Activated CD4-positive, alpha-beta memory T cell treated with anti-CD3 and anti-CD28 coated beads for 36 hours (primary cell): ENCODE measurements at regions not wholly inside any gene's neighbourhood (a gene's known extent, or its start where the extent isn't known, plus 50 kb on each side); places are given as distances from the start of the nearest gene placed in this dataset.
"Not testable (repeated sequence)": the region's sequence is repeated elsewhere in the genome, so short reads cannot be mapped to it uniquely, and the experiment has no call there.

ENCODE experiments used
- CTCF ChIA-PET: fragments of 350-600 bp; sonication (Branson Sonifier 250); formaldehyde crosslinking; loops from one replicate; lab custom pipeline; 2021; ENCODE audit warnings: antibody characterized with exemption, inconsistent platforms; lab: Charles Lee
- POLR2A ChIA-PET: fragments of 350-600 bp; sonication (Branson Sonifier 250); formaldehyde crosslinking; loops from one replicate; lab custom pipeline; 2021; ENCODE audit warnings: antibody characterized with exemption; lab: Charles Lee
- DNase-seq: peaks from one replicate; pipeline ENCODE4 v3.0.0-alpha.2; 2020
- H3K27ac Mint-ChIP-seq: one replicate; pipeline ENCODE4 v1.8.0; 2021; ENCODE audit warnings: mixed read lengths
- H3K27me3 Mint-ChIP-seq: one replicate; pipeline ENCODE4 v1.8.0; 2021; ENCODE audit warnings: mixed read lengths
- H3K36me3 Mint-ChIP-seq: one replicate; pipeline ENCODE4 v1.8.0; 2021; ENCODE audit warnings: mixed read lengths
- H3K4me1 Mint-ChIP-seq: one replicate; pipeline ENCODE4 v1.8.0; 2021; ENCODE audit warnings: low read depth, mixed read lengths
- H3K4me3 Mint-ChIP-seq: one replicate; pipeline ENCODE4 v1.8.0; 2021; ENCODE audit warnings: mild to moderate bottlenecking, mixed read lengths
- H3K9me3 Mint-ChIP-seq: one replicate; pipeline ENCODE4 v1.8.0; 2021; ENCODE audit warnings: mixed read lengths
- intact Hi-C: fragments of 100-400 bp; cut with micrococcal nuclease; formaldehyde crosslinking; loops from one replicate; pipeline ENCODE4 v1.15.1; 2023

DNA sequence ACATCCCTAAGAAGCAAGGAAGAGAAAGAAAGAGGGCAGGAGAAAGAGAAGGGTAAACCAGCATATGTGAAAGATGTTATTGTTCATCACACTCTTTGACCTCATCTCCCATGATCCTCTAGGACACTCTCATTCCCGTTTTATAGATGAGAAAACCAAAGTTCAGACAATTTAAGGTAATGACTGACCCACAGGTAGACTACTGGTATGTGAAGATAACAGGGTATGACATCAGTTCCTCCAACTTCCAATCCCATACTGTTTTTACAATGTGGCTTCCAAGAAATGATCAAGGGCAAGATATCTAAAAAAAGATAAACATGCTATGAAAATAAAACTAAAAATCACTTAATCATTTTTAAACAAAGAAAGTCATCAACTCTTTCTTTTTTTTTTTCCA lies 95.2 kb upstream of the TNFSF4 start:
- Mint-ChIP-seq H3K27me3 (peaks cover 1% of the 10 kb centered on the region), H3K4me3 (no peak overlapping the region), H3K36me3 (no peaks in the 10 kb centered on the region), H3K4me1 (peaks cover 22% of the 10 kb centered on the region), H3K27ac (no peak overlapping the region), H3K9me3 (no peaks in the 10 kb centered on the region)
- DNase-seq: no peak
- ChIA-PET POLR2A (no interaction called here), CTCF (no interaction called here)
- intact Hi-C loops: no loop called here

GRCh38 chr1:173302890-173303829 lies 96.0 kb upstream of the TNFSF4 start:
- H3K4me3 Mint-ChIP-seq: no peak overlapping the region
- H3K36me3 Mint-ChIP-seq: peaks cover 2% of the 10 kb centered on the region
- intact Hi-C loops: no loop called here
- H3K4me1 Mint-ChIP-seq: peaks cover 14% of the 10 kb centered on the region
- POLR2A ChIA-PET: no interaction called here
- no peak for DNase-seq
- H3K27ac Mint-ChIP-seq: no peak overlapping the region
- peaks cover 1% of the 10 kb centered on the region for H3K27me3 Mint-ChIP-seq
- CTCF ChIA-PET: no interaction called here
- H3K9me3 Mint-ChIP-seq: peaks cover 2% of the 10 kb centered on the region

DNA sequence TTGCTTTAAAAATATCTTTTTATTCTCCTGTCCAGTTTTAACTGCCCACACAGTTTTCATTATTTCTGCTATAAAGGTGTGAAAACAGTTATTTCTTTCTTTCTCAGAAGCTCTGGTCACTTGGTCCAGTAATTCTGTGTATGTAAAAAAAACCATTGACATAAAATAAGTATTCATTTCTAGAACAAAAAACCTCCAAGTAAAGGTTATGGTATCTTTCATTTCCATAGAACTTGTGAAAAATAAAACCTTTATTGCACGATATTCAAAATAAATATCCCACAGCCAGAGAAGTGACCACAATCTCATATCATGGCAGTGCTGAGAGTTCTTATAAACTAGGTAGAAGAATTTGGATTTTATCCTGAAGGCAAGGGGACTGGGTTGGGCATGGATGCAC lies 96.9 kb upstream of the TNFSF4 start:
- intact Hi-C loops: no loop called here
- Mint-ChIP-seq H3K36me3 (peaks cover 3% of the 10 kb centered on the region), H3K9me3 (peaks cover 8% of the 10 kb centered on the region), H3K4me1 (peaks cover 9% of the 10 kb centered on the region), H3K4me3 (no peak overlapping the region), H3K27me3 (peaks cover 1% of the 10 kb centered on the region), H3K27ac (no peak overlapping the region)
- ChIA-PET CTCF (no interaction called here), POLR2A (no interaction called here)
- DNase-seq: no peak

- Mint-ChIP-seq H3K36me3 (peaks cover 3% of the 10 kb centered on the region), H3K9me3 (peaks cover 11% of the 10 kb centered on the region), H3K27ac (no peak overlapping the region), H3K27me3 (no peaks in the 10 kb centered on the region), H3K4me1 (peaks cover 5% of the 10 kb centered on the region), H3K4me3 (no peak overlapping the region)
- intact Hi-C loops: no loop called here
- POLR2A ChIA-PET: no interaction called here
- DNase-seq: no peak
- CTCF ChIA-PET: no interaction called here
Observed at GRCh38 chr1:173304529-173305227, 97.5 kb upstream of the TNFSF4 start.

- H3K9me3 Mint-ChIP-seq: peaks cover 25% of the 10 kb centered on the region
- CTCF ChIA-PET: no interaction called here
- H3K36me3 Mint-ChIP-seq: peaks cover 11% of the 10 kb centered on the region
- no peak overlapping the region for H3K27ac Mint-ChIP-seq
- intact Hi-C loops: no loop called here
- no peak for DNase-seq
- POLR2A ChIA-PET: no interaction called here
- H3K4me3 Mint-ChIP-seq: no peak overlapping the region
- no peaks in the 10 kb centered on the region for H3K4me1 Mint-ChIP-seq
- H3K27me3 Mint-ChIP-seq: no peaks in the 10 kb centered on the region
Observed at GRCh38 chr1:173307845-173308244, 100.7 kb upstream of the TNFSF4 start.

- peaks cover 8% of the 10 kb centered on the region for H3K36me3 Mint-ChIP-seq
- H3K27me3 Mint-ChIP-seq: no peaks in the 10 kb centered on the region
- POLR2A ChIA-PET: no interaction called here
- H3K4me1 Mint-ChIP-seq: peaks cover 4% of the 10 kb centered on the region
- H3K27ac Mint-ChIP-seq: no peak overlapping the region
- peaks cover 14% of the 10 kb centered on the region for H3K9me3 Mint-ChIP-seq
- intact Hi-C loops: no loop called here
- CTCF ChIA-PET: no interaction called here
- no peak overlapping the region for H3K4me3 Mint-ChIP-seq
- no peak for DNase-seq
Observed at GRCh38 chr1:173314656-173315055, 107.5 kb upstream of the TNFSF4 start.

- no peak overlapping the region for H3K4me3 Mint-ChIP-seq
- H3K27me3 Mint-ChIP-seq: no peaks in the 10 kb centered on the region
- no peak overlapping the region for H3K27ac Mint-ChIP-seq
- H3K4me1 Mint-ChIP-seq: peaks cover 4% of the 10 kb centered on the region
- POLR2A ChIA-PET: no interaction called here
- H3K9me3 Mint-ChIP-seq: peaks cover 9% of the 10 kb centered on the region
- CTCF ChIA-PET: no interaction called here
- peaks cover 6% of the 10 kb centered on the region for H3K36me3 Mint-ChIP-seq
- DNase-seq: no peak
- intact Hi-C loops: no loop called here
Observed at GRCh38 chr1:173315296-173315695, 108.2 kb upstream of the TNFSF4 start.

DNA sequence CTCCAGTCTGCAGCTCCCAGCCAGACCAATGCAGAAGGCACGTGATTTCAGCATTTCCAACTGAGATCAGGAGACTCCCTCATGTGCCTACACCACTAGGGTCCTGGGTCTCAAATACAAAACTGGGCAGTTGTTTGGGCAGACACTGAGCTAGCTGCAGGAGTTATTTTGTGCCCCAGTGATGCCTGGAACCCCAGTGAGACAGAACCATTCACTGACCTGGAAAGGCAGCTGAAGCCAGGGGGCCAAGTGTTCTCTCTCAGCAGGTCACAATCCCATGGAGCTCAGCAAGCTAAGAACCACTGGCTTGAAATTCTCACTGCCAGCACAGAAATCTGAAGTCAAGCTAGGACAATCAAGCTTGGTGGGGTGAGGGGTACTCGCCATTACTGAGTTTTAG lies 111.7 kb upstream of the TNFSF4 start:
- H3K36me3 Mint-ChIP-seq: peaks cover 18% of the 10 kb centered on the region
- ChIA-PET CTCF (no interaction called here), POLR2A (no interaction called here)
- no peak for DNase-seq
- no peaks in the 10 kb centered on the region for H3K27me3 Mint-ChIP-seq
- H3K4me1 Mint-ChIP-seq: peaks cover 4% of the 10 kb centered on the region
- no peak overlapping the region for H3K27ac Mint-ChIP-seq
- no peak overlapping the region for H3K4me3 Mint-ChIP-seq
- intact Hi-C loops: no loop called here
- peaks cover 7% of the 10 kb centered on the region for H3K9me3 Mint-ChIP-seq

GRCh38 chr1:173324352-173324751 lies 117.2 kb upstream of the TNFSF4 start:
- H3K9me3 Mint-ChIP-seq: peaks cover 10% of the 10 kb centered on the region
- H3K36me3 Mint-ChIP-seq: peaks cover 26% of the 10 kb centered on the region
- H3K27me3 Mint-ChIP-seq, DNase-seq, intact Hi-C loops, H3K4me3 Mint-ChIP-seq, H3K27ac Mint-ChIP-seq, CTCF ChIA-PET, H3K4me1 Mint-ChIP-seq, POLR2A ChIA-PET: not testable (repeated sequence)

GRCh38 chr1:173327987-173328386 lies 120.9 kb upstream of the TNFSF4 start:
- DNase-seq, H3K36me3 Mint-ChIP-seq, H3K9me3 Mint-ChIP-seq, H3K4me3 Mint-ChIP-seq, H3K27me3 Mint-ChIP-seq, CTCF ChIA-PET, intact Hi-C loops, POLR2A ChIA-PET, H3K27ac Mint-ChIP-seq: not testable (repeated sequence)
- peaks cover 15% of the 10 kb centered on the region for H3K4me1 Mint-ChIP-seq

DNA sequence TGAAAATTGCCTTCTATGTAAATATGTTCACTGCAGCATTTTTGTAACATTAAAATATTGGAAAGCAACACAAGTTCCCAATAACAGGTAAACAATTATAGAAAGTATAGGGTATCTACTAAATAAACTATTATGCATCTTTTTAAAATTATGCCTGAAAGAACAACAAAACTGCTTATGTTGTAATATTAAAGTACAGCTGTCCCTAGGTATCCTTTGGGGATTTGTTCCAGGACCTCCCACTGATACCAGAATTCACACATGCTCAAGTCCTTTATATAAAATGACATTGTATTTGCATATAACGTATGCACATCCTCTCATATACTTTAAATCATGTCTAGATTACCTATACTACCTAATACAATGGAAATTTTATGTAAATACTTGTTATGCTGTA lies 121.8 kb upstream of the TNFSF4 start:
- Mint-ChIP-seq H3K27ac (no peak overlapping the region), H3K4me3 (no peak overlapping the region), H3K36me3 (peaks cover 6% of the 10 kb centered on the region), H3K27me3 (no peaks in the 10 kb centered on the region), H3K9me3 (peaks cover 2% of the 10 kb centered on the region), H3K4me1 (peaks cover 20% of the 10 kb centered on the region)
- no peak for DNase-seq
- intact Hi-C loops: no loop called here
- ChIA-PET POLR2A (no interaction called here), CTCF (no interaction called here)

GRCh38 chr1:173329726-173330125 lies 122.6 kb upstream of the TNFSF4 start:
- POLR2A ChIA-PET: no interaction called here
- intact Hi-C loops: loop anchor here (2.0 to 10.0 kb wide), 2 partner anchors 75 to 435 kb away; no protein-coding TSS in a partner anchor
- peaks cover 20% of the 10 kb centered on the region for H3K4me1 Mint-ChIP-seq
- no peak for DNase-seq
- H3K27ac Mint-ChIP-seq: no peak overlapping the region
- CTCF ChIA-PET: no interaction called here
- H3K27me3 Mint-ChIP-seq: no peaks in the 10 kb centered on the region
- no peak overlapping the region for H3K4me3 Mint-ChIP-seq
- peaks cover 2% of the 10 kb centered on the region for H3K36me3 Mint-ChIP-seq
- H3K9me3 Mint-ChIP-seq: peaks cover 2% of the 10 kb centered on the region
